OCI-LY3 (cell line): ENCODE measurements at regions not wholly inside any gene's neighbourhood (a gene's known extent, or its start where the extent isn't known, plus 50 kb on each side); places are given as distances from the start of the nearest gene placed in this dataset.

ENCODE experiments used
- H2AFZ ChIP-seq: fragments of 200-600, 300-600 bp; shearing (Covaris generic); 2 replicates; pipeline ENCODE4 v1.6.0; 2014; ENCODE audit warnings: antibody characterized with exemption, low read depth, low read length
- H3K27ac ChIP-seq: fragments of 200-600, 300-600 bp; sonication (generic); 2 replicates; pipeline ENCODE4 v1.5.1; 2014; ENCODE audit warnings: mild to moderate bottlenecking, low read length, moderate library complexity, mixed read lengths
- H3K27me3 ChIP-seq: fragments of 200-600, 300-600 bp; sonication (generic); 2 replicates; pipeline ENCODE4 v1.6.1; 2014; ENCODE audit warnings: low read depth, low read length, mixed read lengths
- H3K36me3 ChIP-seq: fragments of 200-600, 300-600 bp; sonication (generic); replicated peaks from 2 replicates; pipeline ENCODE3; 2014; ENCODE audit warnings: low read depth, low read length, mixed read lengths
- H3K4me1 ChIP-seq: fragments of 300-600, 200-600 bp; sonication (generic); 2 replicates; pipeline ENCODE4 v1.6.1; 2014; ENCODE audit warnings: low read length, mixed read lengths
- H3K4me2 ChIP-seq: fragments of 200-600, 300-600 bp; sonication (generic); 2 replicates; pipeline ENCODE4 v1.6.1; 2014; ENCODE audit warnings: low read length, mixed read lengths
- H3K4me3 ChIP-seq: fragments of 300-600, 200-600 bp; sonication (generic); 2 replicates; pipeline ENCODE4 v1.5.1; 2014; ENCODE audit warnings: antibody characterized with exemption, mild to moderate bottlenecking, low read length, moderate library complexity
- H3K79me2 ChIP-seq: fragments of 300-600, 200-600 bp; shearing (Covaris generic); 2 replicates; pipeline ENCODE4 v1.6.1; 2014; ENCODE audit warnings: mild to moderate bottlenecking, low read length, mixed read lengths
- H3K9ac ChIP-seq: fragments of 300-600, 200-600 bp; shearing (Covaris generic); 2 replicates; pipeline ENCODE4 v1.6.0; 2014; ENCODE audit warnings: mild to moderate bottlenecking, low read length, moderate library complexity
- H3K9me3 ChIP-seq: fragments of 200-600, 300-600 bp; shearing (Covaris generic); 2 replicates; pipeline ENCODE4 v1.6.1; 2014; ENCODE audit warnings: low read length, mixed read lengths; ENCODE audit not compliant: insufficient read depth
- H4K20me1 ChIP-seq: fragments of 200-600, 300-600 bp; sonication (generic); 2 replicates; pipeline ENCODE4 v1.6.1; 2016; ENCODE audit warnings: low read length, mixed read lengths; ENCODE audit not compliant: insufficient read depth
- EZH2phosphoT487 ChIP-seq: fragments of 200-600 bp; shearing (Covaris generic); IDR thresholded peaks from 2 replicates; pipeline ENCODE4 v1.6.1; 2018; ENCODE audit warnings: antibody characterized with exemption, mixed run types, low read depth
- TF ChIP-seq, protein P1 (sequence below): fragments of 200-600, 300-600 bp; sonication (generic); IDR thresholded peaks from 2 replicates; pipeline ENCODE4 v1.5.1; 2014; ENCODE audit warnings: antibody characterized with exemption, low read length, low read depth

DNA sequence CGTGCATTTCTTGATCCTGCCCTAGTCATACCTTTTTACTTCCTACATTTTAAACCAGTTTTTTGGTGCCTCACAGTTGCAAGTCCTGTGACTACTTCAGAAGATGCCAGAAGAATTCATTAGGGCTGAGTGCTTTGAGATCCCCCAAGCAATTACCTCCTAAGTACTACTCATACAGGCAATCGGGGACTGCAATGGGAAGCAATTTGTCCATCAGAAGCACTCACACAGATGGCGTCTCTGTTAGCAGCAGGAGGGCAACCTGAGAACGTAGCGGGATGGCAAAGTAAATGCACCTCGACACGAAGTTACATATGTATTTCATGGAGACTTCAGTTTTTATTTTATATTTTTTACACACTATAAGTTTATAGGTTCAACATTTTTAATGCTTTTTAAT is 188.3 kb downstream of the CAPZA3 start:
- Histone ChIP-seq H3K4me1 (no peaks in the 10 kb centered on the region), H3K79me2 (no peaks in the 10 kb centered on the region), H3K4me3 (no peak overlapping the region), H4K20me1 (no peaks in the 10 kb centered on the region), H2AFZ (no peak overlapping the region), H3K9me3 (no peaks in the 10 kb centered on the region; the same call in 1 of the 2 replicates), H3K36me3 (no peaks in the 10 kb centered on the region), H3K27ac (no peak overlapping the region), H3K27me3 (no peaks in the 10 kb centered on the region), H3K9ac (no peak overlapping the region), H3K4me2 (no peak overlapping the region)
- TF ChIP-seq, protein P1, sequence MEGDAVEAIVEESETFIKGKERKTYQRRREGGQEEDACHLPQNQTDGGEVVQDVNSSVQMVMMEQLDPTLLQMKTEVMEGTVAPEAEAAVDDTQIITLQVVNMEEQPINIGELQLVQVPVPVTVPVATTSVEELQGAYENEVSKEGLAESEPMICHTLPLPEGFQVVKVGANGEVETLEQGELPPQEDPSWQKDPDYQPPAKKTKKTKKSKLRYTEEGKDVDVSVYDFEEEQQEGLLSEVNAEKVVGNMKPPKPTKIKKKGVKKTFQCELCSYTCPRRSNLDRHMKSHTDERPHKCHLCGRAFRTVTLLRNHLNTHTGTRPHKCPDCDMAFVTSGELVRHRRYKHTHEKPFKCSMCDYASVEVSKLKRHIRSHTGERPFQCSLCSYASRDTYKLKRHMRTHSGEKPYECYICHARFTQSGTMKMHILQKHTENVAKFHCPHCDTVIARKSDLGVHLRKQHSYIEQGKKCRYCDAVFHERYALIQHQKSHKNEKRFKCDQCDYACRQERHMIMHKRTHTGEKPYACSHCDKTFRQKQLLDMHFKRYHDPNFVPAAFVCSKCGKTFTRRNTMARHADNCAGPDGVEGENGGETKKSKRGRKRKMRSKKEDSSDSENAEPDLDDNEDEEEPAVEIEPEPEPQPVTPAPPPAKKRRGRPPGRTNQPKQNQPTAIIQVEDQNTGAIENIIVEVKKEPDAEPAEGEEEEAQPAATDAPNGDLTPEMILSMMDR, result no peak
- no peak for TF ChIP-seq EZH2phosphoT487

DNA sequence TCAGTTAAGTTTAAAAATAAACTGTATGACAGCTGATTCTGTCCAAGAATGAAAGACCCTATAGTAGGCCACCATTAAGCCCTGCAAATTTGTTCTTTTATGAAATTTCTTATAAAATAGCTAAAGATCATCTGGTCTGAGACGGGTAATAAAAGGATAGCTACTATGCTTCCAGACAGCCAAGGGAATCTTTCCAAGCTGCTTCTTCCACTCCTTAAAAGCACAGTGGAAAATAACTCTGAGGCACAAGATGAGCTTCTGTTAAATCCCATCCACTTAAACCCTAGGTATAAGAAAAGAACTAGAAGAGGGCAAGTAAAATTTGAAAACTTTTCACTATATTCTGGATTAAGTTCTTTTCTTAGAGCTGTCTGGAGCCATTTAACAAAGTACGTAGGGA is 194.3 kb downstream of the CAPZA3 start:
- Histone ChIP-seq H3K36me3 (no peaks in the 10 kb centered on the region), H3K27me3 (no peaks in the 10 kb centered on the region), H4K20me1 (no peaks in the 10 kb centered on the region), H3K9ac (no peak overlapping the region), H3K4me1 (no peaks in the 10 kb centered on the region), H3K79me2 (no peaks in the 10 kb centered on the region), H2AFZ (no peak overlapping the region), H3K4me2 (no peak overlapping the region), H3K27ac (no peak overlapping the region), H3K9me3 (no peaks in the 10 kb centered on the region; the same call in 1 of the 2 replicates), H3K4me3 (no peak overlapping the region)
- TF ChIP-seq EZH2phosphoT487, result no peak
- TF ChIP-seq, protein P1, result no peak

DNA sequence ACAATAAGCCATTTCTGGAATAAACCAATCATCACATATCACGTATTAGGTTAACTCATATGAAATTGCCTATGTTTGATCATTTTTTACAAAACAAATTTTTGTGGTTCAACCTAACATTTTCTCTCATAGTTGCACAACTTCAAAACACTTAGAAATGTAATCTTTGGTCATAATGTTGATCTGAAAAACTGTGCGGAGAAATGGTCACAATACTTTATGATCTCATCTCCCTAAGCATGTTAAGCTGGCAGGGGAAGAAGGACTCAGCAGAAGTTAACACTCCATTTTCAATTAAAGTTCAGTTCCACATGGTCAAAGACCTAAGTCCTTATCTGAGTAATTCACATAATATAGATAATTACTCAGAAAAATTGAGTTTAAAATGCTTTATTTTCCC is 194.8 kb downstream of the CAPZA3 start:
- H3K9me3 ChIP-seq, result no peaks in the 10 kb centered on the region; the same call in 1 of the 2 replicates
- no peak overlapping the region for H3K27ac ChIP-seq
- no peak overlapping the region for H2AFZ ChIP-seq
- H3K4me1 ChIP-seq, result no peaks in the 10 kb centered on the region
- no peak overlapping the region for H3K4me3 ChIP-seq
- no peaks in the 10 kb centered on the region for H3K27me3 ChIP-seq
- no peak overlapping the region for H3K4me2 ChIP-seq
- no peaks in the 10 kb centered on the region for H3K79me2 ChIP-seq
- TF ChIP-seq EZH2phosphoT487, result no peak
- TF ChIP-seq, protein P1, result no peak
- H3K9ac ChIP-seq, result no peak overlapping the region
- no peaks in the 10 kb centered on the region for H3K36me3 ChIP-seq
- no peaks in the 10 kb centered on the region for H4K20me1 ChIP-seq

DNA sequence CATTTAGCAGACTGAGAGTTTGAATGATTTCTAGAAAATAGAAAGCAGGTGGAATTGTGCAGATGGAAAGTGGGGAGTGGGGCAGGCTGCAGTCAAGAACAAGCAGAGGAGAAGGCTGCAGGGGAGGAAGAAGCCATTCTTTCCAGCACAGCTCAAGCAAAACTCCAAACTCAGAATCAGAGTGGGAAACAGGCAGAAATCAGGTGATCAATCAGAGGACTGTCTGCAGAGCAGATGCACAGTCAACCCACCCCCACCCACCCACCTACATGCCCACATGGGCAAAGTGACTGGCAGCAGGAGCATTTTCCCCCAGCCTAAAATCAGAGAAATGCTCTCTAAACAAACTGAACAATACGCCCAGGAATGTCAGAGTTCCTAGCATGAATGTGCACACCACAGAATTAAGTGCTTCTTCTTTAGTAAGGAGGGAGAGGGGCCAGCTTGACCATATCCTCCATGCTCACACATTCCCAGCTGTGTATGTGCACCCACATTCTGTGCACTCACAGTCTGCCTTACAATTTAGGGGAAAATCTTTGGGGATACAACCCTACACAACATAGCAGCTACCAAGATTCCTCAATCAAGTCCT is 194.1 kb upstream of the PLEKHA5 start:
- no peaks in the 10 kb centered on the region; the same call in 1 of the 2 replicates for H3K9me3 ChIP-seq
- H3K79me2 ChIP-seq, result no peaks in the 10 kb centered on the region
- H3K36me3 ChIP-seq, result no peaks in the 10 kb centered on the region
- H3K27me3 ChIP-seq, result no peaks in the 10 kb centered on the region
- no peaks in the 10 kb centered on the region for H3K4me1 ChIP-seq
- no peak overlapping the region for H3K4me3 ChIP-seq
- no peak overlapping the region for H3K4me2 ChIP-seq
- H2AFZ ChIP-seq, result no peak overlapping the region
- TF ChIP-seq, protein P1, result no peak
- no peak for TF ChIP-seq EZH2phosphoT487
- H4K20me1 ChIP-seq, result no peaks in the 10 kb centered on the region
- H3K9ac ChIP-seq, result no peak overlapping the region
- H3K27ac ChIP-seq, result no peak overlapping the region
